ENCODE measurements at regions not wholly inside any gene's neighbourhood (a gene's known extent, or its start where the extent isn't known, plus 50 kb on each side); places are given as distances from the start of the nearest gene placed in this dataset.

DNA sequence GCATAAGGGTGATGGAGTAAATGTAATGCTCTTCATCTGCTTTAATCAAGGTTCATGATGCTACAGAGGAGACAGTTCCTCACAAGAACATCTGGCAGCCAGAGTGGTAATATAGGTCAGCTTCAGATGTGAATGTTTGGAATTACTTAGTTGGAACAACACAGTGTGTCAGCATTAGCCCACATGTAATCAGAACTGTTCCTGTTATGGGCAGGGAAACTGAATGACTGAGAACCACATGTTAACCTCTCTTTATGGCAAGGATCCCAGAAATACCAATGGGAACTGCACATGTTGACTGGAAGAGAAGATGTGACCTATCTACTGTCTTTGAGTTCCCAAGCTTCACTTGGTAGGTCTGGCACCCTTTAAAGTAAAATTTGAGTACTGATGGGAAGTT lies 390.1 kb upstream of the PDE3A start (continued):
- TF ChIP-seq, protein P1, sequence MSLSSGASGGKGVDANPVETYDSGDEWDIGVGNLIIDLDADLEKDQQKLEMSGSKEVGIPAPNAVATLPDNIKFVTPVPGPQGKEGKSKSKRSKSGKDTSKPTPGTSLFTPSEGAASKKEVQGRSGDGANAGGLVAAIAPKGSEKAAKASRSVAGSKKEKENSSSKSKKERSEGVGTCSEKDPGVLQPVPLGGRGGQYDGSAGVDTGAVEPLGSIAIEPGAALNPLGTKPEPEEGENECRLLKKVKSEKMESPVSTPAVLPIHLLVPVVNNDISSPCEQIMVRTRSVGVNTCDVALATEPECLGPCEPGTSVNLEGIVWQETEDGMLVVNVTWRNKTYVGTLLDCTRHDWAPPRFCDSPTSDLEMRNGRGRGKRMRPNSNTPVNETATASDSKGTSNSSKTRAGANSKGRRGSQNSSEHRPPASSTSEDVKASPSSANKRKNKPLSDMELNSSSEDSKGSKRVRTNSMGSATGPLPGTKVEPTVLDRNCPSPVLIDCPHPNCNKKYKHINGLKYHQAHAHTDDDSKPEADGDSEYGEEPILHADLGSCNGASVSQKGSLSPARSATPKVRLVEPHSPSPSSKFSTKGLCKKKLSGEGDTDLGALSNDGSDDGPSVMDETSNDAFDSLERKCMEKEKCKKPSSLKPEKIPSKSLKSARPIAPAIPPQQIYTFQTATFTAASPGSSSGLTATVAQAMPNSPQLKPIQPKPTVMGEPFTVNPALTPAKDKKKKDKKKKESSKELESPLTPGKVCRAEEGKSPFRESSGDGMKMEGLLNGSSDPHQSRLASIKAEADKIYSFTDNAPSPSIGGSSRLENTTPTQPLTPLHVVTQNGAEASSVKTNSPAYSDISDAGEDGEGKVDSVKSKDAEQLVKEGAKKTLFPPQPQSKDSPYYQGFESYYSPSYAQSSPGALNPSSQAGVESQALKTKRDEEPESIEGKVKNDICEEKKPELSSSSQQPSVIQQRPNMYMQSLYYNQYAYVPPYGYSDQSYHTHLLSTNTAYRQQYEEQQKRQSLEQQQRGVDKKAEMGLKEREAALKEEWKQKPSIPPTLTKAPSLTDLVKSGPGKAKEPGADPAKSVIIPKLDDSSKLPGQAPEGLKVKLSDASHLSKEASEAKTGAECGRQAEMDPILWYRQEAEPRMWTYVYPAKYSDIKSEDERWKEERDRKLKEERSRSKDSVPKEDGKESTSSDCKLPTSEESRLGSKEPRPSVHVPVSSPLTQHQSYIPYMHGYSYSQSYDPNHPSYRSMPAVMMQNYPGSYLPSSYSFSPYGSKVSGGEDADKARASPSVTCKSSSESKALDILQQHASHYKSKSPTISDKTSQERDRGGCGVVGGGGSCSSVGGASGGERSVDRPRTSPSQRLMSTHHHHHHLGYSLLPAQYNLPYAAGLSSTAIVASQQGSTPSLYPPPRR (CRISPR knock-in tag; IDR thresholded peaks at IDR 0.05; ENCODE audit: borderline replicate concordance), result no peak

DNA sequence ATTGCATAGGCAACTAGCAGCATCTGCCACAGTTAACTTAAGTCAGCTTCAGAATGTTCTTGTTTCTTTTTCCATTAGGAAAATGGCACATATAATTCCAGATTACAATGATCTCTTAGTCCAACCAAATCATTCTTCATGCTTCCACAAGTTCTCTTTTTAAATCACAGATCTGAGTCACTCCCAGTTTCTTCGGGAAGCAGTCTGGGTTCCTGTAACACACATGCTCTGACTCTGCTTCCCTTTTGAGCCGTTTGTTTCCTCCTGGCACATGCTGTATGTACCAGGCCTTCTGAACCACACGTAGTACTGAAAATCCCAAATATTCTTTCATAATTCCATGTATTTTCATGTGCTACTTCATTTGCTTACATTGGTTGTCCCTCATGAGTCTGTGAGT lies 388.8 kb upstream of the PDE3A start:
- H4K20me1 ChIP-seq (replicated peaks; ENCODE audit: control insufficient read depth, insufficient read depth, low read length), result no peaks in the 10 kb centered on the region
- ATAC-seq (no peak), DNase-seq (ENCODE audit: extremely low read depth in 1 of 4, low spot score in 3 of 4) (no peak), FAIRE-seq (no peak)
- no peak overlapping the region for H3K4me2 ChIP-seq (ENCODE audit: insufficient read depth, low read length)
- no peaks in the 10 kb centered on the region for H3K4me1 ChIP-seq (replicated peaks in 1 of 2; ENCODE audit: control insufficient read depth in 2 of 2, insufficient read depth in 2 of 2, low read length in 2 of 2)
- H3K4me3 ChIP-seq, result no peak overlapping the region
- no peaks in the 10 kb centered on the region for H3K9me1 ChIP-seq (ENCODE audit: control insufficient read depth, insufficient read depth, low read length)
- WGBS (ENCODE audit: insufficient coverage, low coverage, missing lambda C conversion rate), result 6% methylated on average over 3 of the region's 3 CpGs
- H2AFZ ChIP-seq (ENCODE audit: low read depth, low read length), result no peak overlapping the region
- in situ Hi-C loops (cut with MboI) (no loop called here), intact Hi-C loops (cut with micrococcal nuclease) (no loop called here)
- ChIA-PET CTCF (ENCODE audit: low intra/inter-chr PET ratio) (no interaction called here), POLR2A (no interaction called here)
- no peaks in the 10 kb centered on the region for H3K36me3 ChIP-seq (ENCODE audit: control insufficient read depth, insufficient read depth, low read length)
- no peaks in the 10 kb centered on the region for H3K79me2 ChIP-seq (ENCODE audit: control insufficient read depth, insufficient read depth, low read length)
- BruUV-seq (replicated peaks), result no TSS peak
- H3K9ac ChIP-seq (ENCODE audit: insufficient read depth in 1 of 2, low read depth in 2 of 2, low read length in 2 of 2), result no peak overlapping the region
- H3K27ac ChIP-seq (ENCODE audit: extremely low read depth, low read depth, low read length), result no peak overlapping the region
- H3K27me3 ChIP-seq (ENCODE audit: control insufficient read depth in 2 of 2, insufficient read depth in 2 of 2, low read length in 2 of 2), result no peaks in the 10 kb centered on the region
- H3K9me3 ChIP-seq (replicated peaks; ENCODE audit: control insufficient read depth, insufficient read depth, low read depth, low read length), result no peaks in the 10 kb centered on the region
- TF ChIP-seq, protein P2, sequence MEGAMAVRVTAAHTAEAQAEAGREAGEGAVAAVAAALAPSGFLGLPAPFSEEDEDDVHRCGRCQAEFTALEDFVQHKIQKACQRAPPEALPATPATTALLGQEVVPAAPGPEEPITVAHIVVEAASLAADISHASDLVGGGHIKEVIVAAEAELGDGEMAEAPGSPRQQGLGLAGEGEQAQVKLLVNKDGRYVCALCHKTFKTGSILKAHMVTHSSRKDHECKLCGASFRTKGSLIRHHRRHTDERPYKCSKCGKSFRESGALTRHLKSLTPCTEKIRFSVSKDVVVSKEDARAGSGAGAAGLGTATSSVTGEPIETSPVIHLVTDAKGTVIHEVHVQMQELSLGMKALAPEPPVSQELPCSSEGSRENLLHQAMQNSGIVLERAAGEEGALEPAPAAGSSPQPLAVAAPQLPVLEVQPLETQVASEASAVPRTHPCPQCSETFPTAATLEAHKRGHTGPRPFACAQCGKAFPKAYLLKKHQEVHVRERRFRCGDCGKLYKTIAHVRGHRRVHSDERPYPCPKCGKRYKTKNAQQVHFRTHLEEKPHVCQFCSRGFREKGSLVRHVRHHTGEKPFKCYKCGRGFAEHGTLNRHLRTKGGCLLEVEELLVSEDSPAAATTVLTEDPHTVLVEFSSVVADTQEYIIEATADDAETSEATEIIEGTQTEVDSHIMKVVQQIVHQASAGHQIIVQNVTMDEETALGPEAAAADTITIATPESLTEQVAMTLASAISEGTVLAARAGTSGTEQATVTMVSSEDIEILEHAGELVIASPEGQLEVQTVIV (CRISPR knock-in tag; IDR thresholded peaks at IDR 0.05; ENCODE audit: borderline replicate concordance), result no peak
- no peak for TF ChIP-seq TARDBP (IDR thresholded peaks at IDR 0.05)
- TF ChIP-seq, protein P1 (CRISPR knock-in tag; IDR thresholded peaks at IDR 0.05; ENCODE audit: borderline replicate concordance), result no peak
- no peak for TF ChIP-seq ZBTB7A (IDR thresholded peaks at IDR 0.05; ENCODE audit: borderline replicate concordance, control insufficient read depth, low read depth, low read length)
- no peak for TF ChIP-seq NR3C1 (CRISPR knock-in tag; IDR thresholded peaks at IDR 0.05)
- TF ChIP-seq NR4A1 (CRISPR knock-in tag; IDR thresholded peaks at IDR 0.05), result no peak
- no peak for TF ChIP-seq NR4A1 (tag; IDR thresholded peaks at IDR 0.05)
- TF ChIP-seq THRAP3 (IDR thresholded peaks at IDR 0.05; ENCODE audit: borderline replicate concordance), result no peak
- TF ChIP-seq RUNX1 (IDR thresholded peaks at IDR 0.05; ENCODE audit: low read depth), result no peak
- TF ChIP-seq CREM (IDR thresholded peaks at IDR 0.05; ENCODE audit: low read depth), result no peak

Data from K562 (cell line).